Stimulated activated CD8-positive, alpha-beta memory T cell treated with anti-CD3 and anti-CD28 coated beads, Interleukin-4, amount 100 ng/mL, for 48 hours (primary cell): ENCODE measurements at regions not wholly inside any gene's neighbourhood (a gene's known extent, or its start where the extent isn't known, plus 50 kb on each side); places are given as distances from the start of the nearest gene placed in this dataset.
"Not testable (repeated sequence)": the region's sequence is repeated elsewhere in the genome, so short reads cannot be mapped to it uniquely, and the experiment has no call there.

Experiments used
- DNase-seq: peaks from one replicate; pipeline ENCODE4 v3.0.0-alpha.2; 2020

GRCh38 chr12:19572920-19573558 is 133.7 kb downstream of the AEBP2 start:
- peak; percentile 51 for DNase-seq

- DNase-seq, result no peak
Observed at GRCh38 chr12:19573866-19574265, 134.6 kb downstream of the AEBP2 start.

GRCh38 chr12:19574601-19575000 is 135.3 kb downstream of the AEBP2 start:
- no peak for DNase-seq

- no peak for DNase-seq
Observed at GRCh38 chr12:19575337-19576243, 136.3 kb downstream of the AEBP2 start.

GRCh38 chr12:19576506-19577280 is 137.4 kb downstream of the AEBP2 start:
- no peak for DNase-seq

GRCh38 chr12:19577281-19577530 is 137.9 kb downstream of the AEBP2 start:
- DNase-seq, result no peak

- no peak for DNase-seq
Observed at GRCh38 chr12:19584732-19585131, 145.4 kb downstream of the AEBP2 start.

GRCh38 chr12:19588951-19589350 is 149.7 kb downstream of the AEBP2 start:
- DNase-seq, result no peak

GRCh38 chr12:19591951-19592350 is 152.7 kb downstream of the AEBP2 start:
- DNase-seq, result no peak

- DNase-seq, result no peak
Observed at GRCh38 chr12:19596434-19597166, 157.3 kb downstream of the AEBP2 start.

- DNase-seq, result no peak
Observed at GRCh38 chr12:19597167-19598026, 158.1 kb downstream of the AEBP2 start.

GRCh38 chr12:19605720-19606119 is 166.4 kb downstream of the AEBP2 start:
- no peak for DNase-seq

GRCh38 chr12:19608039-19608438 is 168.7 kb downstream of the AEBP2 start:
- no peak for DNase-seq

- DNase-seq, result no peak
Observed at GRCh38 chr12:19613051-19613535, 173.8 kb downstream of the AEBP2 start.

- no peak for DNase-seq
Observed at GRCh38 chr12:19614601-19615383, 175.5 kb downstream of the AEBP2 start.

GRCh38 chr12:19615384-19615725 is 176.1 kb downstream of the AEBP2 start:
- DNase-seq, result no peak

- no peak for DNase-seq
Observed at GRCh38 chr12:19616781-19617180, 177.5 kb downstream of the AEBP2 start.

- no peak for DNase-seq
Observed at GRCh38 chr12:19620222-19620621, 180.9 kb downstream of the AEBP2 start.

GRCh38 chr12:19623751-19624399 is 184.6 kb downstream of the AEBP2 start:
- DNase-seq, result no peak

GRCh38 chr12:19624491-19624890 is 185.2 kb downstream of the AEBP2 start:
- DNase-seq, result no peak

- not testable (repeated sequence) for DNase-seq
Observed at GRCh38 chr12:19625551-19625950, 186.3 kb downstream of the AEBP2 start.
